HepG2 (cell line): ENCODE measurements at regions not wholly inside any gene's neighbourhood (a gene's known extent, or its start where the extent isn't known, plus 50 kb on each side); places are given as distances from the start of the nearest gene placed in this dataset.

ENCODE experiments used
- ASH2L ChIP-seq: fragments of 300-600, 200-600 bp; sonication (generic); IDR thresholded peaks from 2 replicates; pipeline ENCODE4 v1.7.0; 2017; ENCODE audit warnings: low read depth, mild to moderate bottlenecking, moderate library complexity, mixed read lengths, low read length; ENCODE audit not compliant: insufficient read length
- CEBPG ChIP-seq: IDR thresholded peaks from 2 replicates; pipeline ENCODE4 v1.6.1; 2016
- MAFF ChIP-seq: IDR thresholded peaks from 2 replicates; pipeline ENCODE4 v1.6.1; 2011; ENCODE audit warnings: low read depth, low read length, improper control_type of control experiment
- NR2C2 ChIP-seq: sonication (generic); formaldehyde crosslinking; IDR thresholded peaks from 2 replicates; pipeline ENCODE4 v1.4.0; 2020; ENCODE audit warnings: missing genetic modification reagents, mild to moderate bottlenecking, moderate library complexity, borderline replicate concordance
- RFX1 ChIP-seq: fragments of 450-650 bp; IDR thresholded peaks from 2 replicates; pipeline ENCODE4 v1.6.1; 2017
- ZNF382 ChIP-seq: sonication (generic); formaldehyde crosslinking; IDR thresholded peaks from 2 replicates; pipeline ENCODE4 v1.5.0; 2020; ENCODE audit warnings: missing genetic modification reagents, mild to moderate bottlenecking, borderline replicate concordance
- ZNF772 ChIP-seq: sonication (generic); formaldehyde crosslinking; IDR thresholded peaks from 2 replicates; pipeline ENCODE4 v1.5.0; 2020; ENCODE audit warnings: mild to moderate bottlenecking, missing genetic modification reagents
- ZNF788 ChIP-seq: sonication (generic); formaldehyde crosslinking; IDR thresholded peaks from 2 replicates; pipeline ENCODE4 v1.5.0; 2020; ENCODE audit warnings: mild to moderate bottlenecking, missing genetic modification reagents, borderline replicate concordance
- TF ChIP-seq, protein P1 (sequence below): sonication (generic); formaldehyde crosslinking; IDR thresholded peaks from 2 replicates; pipeline ENCODE4 v1.4.0; 2020; ENCODE audit warnings: mild to moderate bottlenecking, low read depth, missing genetic modification reagents
- TF ChIP-seq, protein P2 (sequence below): sonication (generic); formaldehyde crosslinking; IDR thresholded peaks from 2 replicates; pipeline ENCODE4 v1.5.0; 2020; ENCODE audit warnings: mild to moderate bottlenecking, missing genetic modification reagents

DNA sequence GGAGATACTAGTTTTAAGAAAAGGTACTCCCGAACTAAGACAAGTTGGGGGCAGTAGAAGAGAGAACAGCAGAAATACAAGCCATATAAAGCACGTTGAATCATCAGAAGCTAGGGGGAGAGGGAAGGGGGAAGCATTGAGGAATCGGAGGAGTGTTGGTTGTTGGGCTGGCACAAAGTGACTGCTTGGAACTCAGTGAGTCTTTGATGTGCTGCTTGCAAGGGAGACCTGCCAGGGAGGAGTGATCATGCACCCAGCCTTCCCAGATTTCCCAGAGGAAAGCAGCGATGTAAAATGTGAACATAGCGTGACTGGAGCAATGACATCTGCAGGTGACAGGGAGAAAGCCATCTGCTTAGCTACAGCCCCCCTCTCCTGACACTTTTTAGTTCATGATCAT is 192.4 kb upstream of the IL12A start:
- no peak for TF ChIP-seq MAFF
- no peak for TF ChIP-seq ZNF382 (CRISPR knock-in tag)
- TF ChIP-seq NR2C2: no peak
- no peak for TF ChIP-seq RFX1
- no peak for TF ChIP-seq ZNF772 (CRISPR knock-in tag)
- TF ChIP-seq ASH2L: no peak
- TF ChIP-seq CEBPG (CRISPR knock-in tag): no peak
- TF ChIP-seq ZNF788 (CRISPR knock-in tag): no peak
- TF ChIP-seq, protein P1, sequence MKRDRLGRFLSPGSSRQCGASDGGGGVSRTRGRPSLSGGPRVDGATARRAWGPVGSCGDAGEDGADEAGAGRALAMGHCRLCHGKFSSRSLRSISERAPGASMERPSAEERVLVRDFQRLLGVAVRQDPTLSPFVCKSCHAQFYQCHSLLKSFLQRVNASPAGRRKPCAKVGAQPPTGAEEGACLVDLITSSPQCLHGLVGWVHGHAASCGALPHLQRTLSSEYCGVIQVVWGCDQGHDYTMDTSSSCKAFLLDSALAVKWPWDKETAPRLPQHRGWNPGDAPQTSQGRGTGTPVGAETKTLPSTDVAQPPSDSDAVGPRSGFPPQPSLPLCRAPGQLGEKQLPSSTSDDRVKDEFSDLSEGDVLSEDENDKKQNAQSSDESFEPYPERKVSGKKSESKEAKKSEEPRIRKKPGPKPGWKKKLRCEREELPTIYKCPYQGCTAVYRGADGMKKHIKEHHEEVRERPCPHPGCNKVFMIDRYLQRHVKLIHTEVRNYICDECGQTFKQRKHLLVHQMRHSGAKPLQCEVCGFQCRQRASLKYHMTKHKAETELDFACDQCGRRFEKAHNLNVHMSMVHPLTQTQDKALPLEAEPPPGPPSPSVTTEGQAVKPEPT (CRISPR knock-in tag): no peak
- TF ChIP-seq, protein P2, sequence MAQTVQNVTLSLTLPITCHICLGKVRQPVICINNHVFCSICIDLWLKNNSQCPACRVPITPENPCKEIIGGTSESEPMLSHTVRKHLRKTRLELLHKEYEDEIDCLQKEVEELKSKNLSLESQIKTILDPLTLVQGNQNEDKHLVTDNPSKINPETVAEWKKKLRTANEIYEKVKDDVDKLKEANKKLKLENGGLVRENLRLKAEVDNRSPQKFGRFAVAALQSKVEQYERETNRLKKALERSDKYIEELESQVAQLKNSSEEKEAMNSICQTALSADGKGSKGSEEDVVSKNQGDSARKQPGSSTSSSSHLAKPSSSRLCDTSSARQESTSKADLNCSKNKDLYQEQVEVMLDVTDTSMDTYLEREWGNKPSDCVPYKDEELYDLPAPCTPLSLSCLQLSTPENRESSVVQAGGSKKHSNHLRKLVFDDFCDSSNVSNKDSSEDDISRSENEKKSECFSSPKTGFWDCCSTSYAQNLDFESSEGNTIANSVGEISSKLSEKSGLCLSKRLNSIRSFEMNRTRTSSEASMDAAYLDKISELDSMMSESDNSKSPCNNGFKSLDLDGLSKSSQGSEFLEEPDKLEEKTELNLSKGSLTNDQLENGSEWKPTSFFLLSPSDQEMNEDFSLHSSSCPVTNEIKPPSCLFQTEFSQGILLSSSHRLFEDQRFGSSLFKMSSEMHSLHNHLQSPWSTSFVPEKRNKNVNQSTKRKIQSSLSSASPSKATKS (CRISPR knock-in tag): no peak
